Upper lobe of left lung (tissue), 4 donors: ENCODE measurements at regions not wholly inside any gene's neighbourhood (a gene's known extent, or its start where the extent isn't known, plus 50 kb on each side); places are given as distances from the start of the nearest gene placed in this dataset.

ENCODE experiments used
- POLR2A ChIP-seq, 4 donors: fragments of 450-650 bp; IDR thresholded peaks; one replicate each; pipeline ENCODE4 v1.5.1; 2016 to 2017; ENCODE audit warnings: antibody characterized with exemption in 4 of 4, mild to moderate bottlenecking in 2 of 4
- TF ChIP-seq, protein P1 (sequence below), 6 experiments: fragments of 450-650 bp in 4 of 6; fragments of 200-600 bp in 2 of 6; sonication (generic) in 2 of 6; IDR thresholded peaks; one replicate each; pipeline ENCODE4 v1.5.1; 2016 to 2019; ENCODE audit warnings: antibody characterized with exemption in 6 of 6

DNA sequence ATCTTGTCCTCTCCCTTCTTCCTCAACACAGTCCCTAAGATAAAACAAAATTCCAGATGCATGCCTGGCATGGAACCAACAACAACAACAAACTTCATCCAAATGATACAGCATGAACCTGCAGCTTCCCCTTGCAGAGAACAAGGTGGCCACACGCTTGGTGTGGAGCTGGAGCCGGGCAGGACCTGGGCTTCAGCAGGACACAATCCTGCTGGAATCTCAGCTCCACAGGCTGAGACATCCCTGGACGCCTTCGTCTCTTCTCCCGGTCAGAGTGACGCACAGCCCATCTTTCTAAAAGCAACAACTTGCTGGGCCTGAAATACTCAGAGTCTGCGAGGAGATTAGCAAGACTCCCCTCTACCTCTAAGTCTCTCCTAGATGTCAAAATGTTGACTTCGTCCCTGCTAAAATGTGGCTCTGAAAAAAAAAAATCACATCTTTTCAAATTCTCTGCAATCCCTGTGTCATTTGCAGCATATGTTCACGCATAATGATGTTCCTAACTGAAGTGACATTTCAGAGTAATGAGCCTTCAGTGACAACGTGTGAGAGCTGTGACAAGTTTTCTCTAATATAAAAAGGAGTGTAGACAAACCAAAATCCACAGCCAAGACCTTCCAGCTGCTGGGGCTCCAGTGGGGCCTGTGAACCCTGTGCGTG lies 1232.3 kb downstream of the TBC1D22A start:
- TF ChIP-seq, protein P1, sequence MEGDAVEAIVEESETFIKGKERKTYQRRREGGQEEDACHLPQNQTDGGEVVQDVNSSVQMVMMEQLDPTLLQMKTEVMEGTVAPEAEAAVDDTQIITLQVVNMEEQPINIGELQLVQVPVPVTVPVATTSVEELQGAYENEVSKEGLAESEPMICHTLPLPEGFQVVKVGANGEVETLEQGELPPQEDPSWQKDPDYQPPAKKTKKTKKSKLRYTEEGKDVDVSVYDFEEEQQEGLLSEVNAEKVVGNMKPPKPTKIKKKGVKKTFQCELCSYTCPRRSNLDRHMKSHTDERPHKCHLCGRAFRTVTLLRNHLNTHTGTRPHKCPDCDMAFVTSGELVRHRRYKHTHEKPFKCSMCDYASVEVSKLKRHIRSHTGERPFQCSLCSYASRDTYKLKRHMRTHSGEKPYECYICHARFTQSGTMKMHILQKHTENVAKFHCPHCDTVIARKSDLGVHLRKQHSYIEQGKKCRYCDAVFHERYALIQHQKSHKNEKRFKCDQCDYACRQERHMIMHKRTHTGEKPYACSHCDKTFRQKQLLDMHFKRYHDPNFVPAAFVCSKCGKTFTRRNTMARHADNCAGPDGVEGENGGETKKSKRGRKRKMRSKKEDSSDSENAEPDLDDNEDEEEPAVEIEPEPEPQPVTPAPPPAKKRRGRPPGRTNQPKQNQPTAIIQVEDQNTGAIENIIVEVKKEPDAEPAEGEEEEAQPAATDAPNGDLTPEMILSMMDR (IDR thresholded peaks at IDR 0.05) = no peak
- no peak for TF ChIP-seq POLR2A (IDR thresholded peaks at IDR 0.05)
